Stomach (tissue), 8 donors: ENCODE measurements at regions not wholly inside any gene's neighbourhood (a gene's known extent, or its start where the extent isn't known, plus 50 kb on each side); places are given as distances from the start of the nearest gene placed in this dataset.

Source experiments
- DNase-seq, 2 donors: peaks; one replicate each; pipeline versions ENCODE4 v3.0.0 to v3.0.0-alpha.2; 2013 to 2019
- H3K27ac ChIP-seq, 5 donors: fragments of 200-600 bp in 4 of 5; sonication (generic) in 4 of 5; one replicate each; pipeline ENCODE4 v1.5.1; 2013 to 2019; ENCODE audit warnings: mild to moderate bottlenecking in 1 of 5, moderate library complexity in 1 of 5
- H3K27me3 ChIP-seq, 3 donors: fragments of 200-600 bp; sonication (generic); one replicate each; pipeline ENCODE4 v1.5.1; 2017 to 2019; ENCODE audit warnings: mixed run types in 1 of 3
- H3K36me3 ChIP-seq, 4 donors: fragments of 200-600 bp; sonication (generic); 1 replicate in 3 of 4; 2 replicates in 1 of 4; pipeline ENCODE4 v1.5.1; 2016 to 2019
- H3K4me1 ChIP-seq, 4 donors: fragments of 200-600 bp; sonication (generic); one replicate each; pipeline ENCODE4 v1.5.1; 2016 to 2019
- H3K4me3 ChIP-seq, 4 donors: fragments of 200-600 bp; sonication (generic) in 3 of 4; one replicate each; pipeline ENCODE4 v1.5.1; 2016 to 2019; ENCODE audit warnings: mild to moderate bottlenecking in 1 of 4
- H3K9me3 ChIP-seq, 4 donors: fragments of 200-600 bp; sonication (generic); one replicate each; pipeline ENCODE4 v1.5.1; 2016 to 2019
- EP300 ChIP-seq: sonication (generic); formaldehyde crosslinking; IDR thresholded peaks from one replicate; pipeline ENCODE4 v1.6.1; 2017; ENCODE audit warnings: antibody characterized with exemption
- POLR2A ChIP-seq, 4 donors: fragments of 450-650 bp; IDR thresholded peaks; one replicate each; pipeline ENCODE4 v1.6.1; 2016; ENCODE audit warnings: antibody characterized with exemption in 4 of 4, control low read depth in 2 of 4, mild to moderate bottlenecking in 1 of 4, moderate library complexity in 1 of 4
- POLR2AphosphoS5 ChIP-seq, 3 donors: sonication (generic); formaldehyde crosslinking; IDR thresholded peaks; one replicate each; pipeline ENCODE4 v1.6.1; 2016; ENCODE audit warnings: antibody characterized with exemption in 3 of 3
- WGBS, 5 donors: extraction: QIAGEN DNeasy Blood & Tissue Kit in 3 of 5; methylation state at CpG; one replicate each; pipeline versions ENCODE4 v1.1.5 to v1.1.7; 2013 to 2018; 5-methylcytosine and 5-hydroxymethylcytosine counted together
- intact Hi-C: fragments of 100-400 bp; cut with DNase I; formaldehyde crosslinking; loops from one replicate; pipeline ENCODE4 v1.15.1; 2023; ENCODE audit warnings: low total_unique reads
- TF ChIP-seq, protein P1 (sequence below), 7 experiments: fragments of 450-650 bp in 4 of 7; fragments of 200-600 bp in 3 of 7; sonication (generic) in 3 of 7; IDR thresholded peaks; one replicate each; pipeline ENCODE4 v1.5.1; 2016 to 2019; ENCODE audit warnings: antibody characterized with exemption in 7 of 7, control low read depth in 2 of 7, mild to moderate bottlenecking in 1 of 7
- donor health status: healthy with polysubstance abuse.
- donor health status: Bipolar disorder and iron deficiency.
- donor health status: healthy.

DNA sequence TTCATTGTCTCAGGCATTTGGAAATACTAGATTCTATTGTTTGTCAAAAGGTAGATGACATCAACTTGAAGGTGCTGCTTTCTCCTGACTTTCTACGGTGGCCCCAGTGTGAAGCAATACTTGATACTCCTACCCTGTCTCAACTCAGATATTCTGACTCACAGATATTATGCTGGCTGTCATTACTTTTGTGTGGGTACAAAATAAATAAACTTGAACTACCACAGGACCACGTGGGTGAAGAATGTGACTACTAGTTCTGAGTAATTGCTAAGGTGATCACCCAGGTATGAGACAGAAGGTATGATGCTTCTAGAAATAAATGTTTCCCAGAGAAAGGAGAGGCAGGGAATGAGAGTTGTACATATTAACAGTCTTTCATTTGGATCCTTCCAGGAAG is 275.3 kb upstream of the SPOCK3 start:
- Histone ChIP-seq H3K4me1 (no peaks in the 10 kb centered on the region), H3K27me3 (no peaks in the 10 kb centered on the region), H3K4me3 (no peak overlapping the region), H3K9me3 (peaks cover 0 to 4% (median 0%) of the 10 kb centered on the region in 4 donors), H3K27ac (no peak overlapping the region), H3K36me3 (no peaks in the 10 kb centered on the region)
- 60 to 68% (median 64%) methylated on average over 2 of the region's 2 CpGs for WGBS, 5 donors
- TF ChIP-seq POLR2AphosphoS5 (IDR thresholded peaks at IDR 0.05) (no peak), POLR2A (IDR thresholded peaks at IDR 0.05) (no peak), EP300 (no peak)
- TF ChIP-seq, protein P1, sequence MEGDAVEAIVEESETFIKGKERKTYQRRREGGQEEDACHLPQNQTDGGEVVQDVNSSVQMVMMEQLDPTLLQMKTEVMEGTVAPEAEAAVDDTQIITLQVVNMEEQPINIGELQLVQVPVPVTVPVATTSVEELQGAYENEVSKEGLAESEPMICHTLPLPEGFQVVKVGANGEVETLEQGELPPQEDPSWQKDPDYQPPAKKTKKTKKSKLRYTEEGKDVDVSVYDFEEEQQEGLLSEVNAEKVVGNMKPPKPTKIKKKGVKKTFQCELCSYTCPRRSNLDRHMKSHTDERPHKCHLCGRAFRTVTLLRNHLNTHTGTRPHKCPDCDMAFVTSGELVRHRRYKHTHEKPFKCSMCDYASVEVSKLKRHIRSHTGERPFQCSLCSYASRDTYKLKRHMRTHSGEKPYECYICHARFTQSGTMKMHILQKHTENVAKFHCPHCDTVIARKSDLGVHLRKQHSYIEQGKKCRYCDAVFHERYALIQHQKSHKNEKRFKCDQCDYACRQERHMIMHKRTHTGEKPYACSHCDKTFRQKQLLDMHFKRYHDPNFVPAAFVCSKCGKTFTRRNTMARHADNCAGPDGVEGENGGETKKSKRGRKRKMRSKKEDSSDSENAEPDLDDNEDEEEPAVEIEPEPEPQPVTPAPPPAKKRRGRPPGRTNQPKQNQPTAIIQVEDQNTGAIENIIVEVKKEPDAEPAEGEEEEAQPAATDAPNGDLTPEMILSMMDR (IDR thresholded peaks at IDR 0.05): no peak
- no peak for DNase-seq
- intact Hi-C loops: no loop called here

GRCh38 chr4:167524091-167524490 is 289.8 kb upstream of the SPOCK3 start:
- Histone ChIP-seq H3K27me3 (no peaks in the 10 kb centered on the region), H3K27ac (no peak overlapping the region), H3K36me3 (no peaks in the 10 kb centered on the region), H3K4me3 (no peak overlapping the region), H3K4me1 (no peaks in the 10 kb centered on the region), H3K9me3 (peaks cover 0 to 4% (median 0%) of the 10 kb centered on the region in 4 donors)
- TF ChIP-seq POLR2A (IDR thresholded peaks at IDR 0.05) (no peak), EP300 (no peak), POLR2AphosphoS5 (IDR thresholded peaks at IDR 0.05) (no peak)
- TF ChIP-seq, protein P1 (IDR thresholded peaks at IDR 0.05): no peak
- intact Hi-C loops: no loop called here
- DNase-seq: no peak
- 70 to 81% (median 75%) methylated on average over 2 of the region's 2 CpGs for WGBS, 5 donors

- no peak overlapping the region for H3K4me3 ChIP-seq
- no peaks in the 10 kb centered on the region for H3K27me3 ChIP-seq
- intact Hi-C loops: no loop called here
- no peaks in the 10 kb centered on the region for H3K4me1 ChIP-seq
- 78 to 88% (median 82%) methylated on average over 1 of the region's 1 CpG for WGBS, 5 donors
- TF ChIP-seq, protein P1 (IDR thresholded peaks at IDR 0.05): no peak
- TF ChIP-seq EP300: no peak
- no peak for TF ChIP-seq POLR2A (IDR thresholded peaks at IDR 0.05)
- no peak for TF ChIP-seq POLR2AphosphoS5 (IDR thresholded peaks at IDR 0.05)
- no peaks in the 10 kb centered on the region for H3K9me3 ChIP-seq
- H3K36me3 ChIP-seq: no peaks in the 10 kb centered on the region
- DNase-seq: no peak
- H3K27ac ChIP-seq: no peak overlapping the region
Measured at GRCh38 chr4:167537761-167538160, 303.5 kb upstream of the SPOCK3 start.

- no peak overlapping the region for H3K27ac ChIP-seq
- intact Hi-C loops: no loop called here
- no peak for DNase-seq
- no peaks in the 10 kb centered on the region for H3K4me1 ChIP-seq
- no peaks in the 10 kb centered on the region for H3K9me3 ChIP-seq
- TF ChIP-seq POLR2AphosphoS5 (IDR thresholded peaks at IDR 0.05) (no peak), EP300 (no peak), POLR2A (IDR thresholded peaks at IDR 0.05) (no peak)
- TF ChIP-seq, protein P1 (IDR thresholded peaks at IDR 0.05): no peak
- no peak overlapping the region for H3K4me3 ChIP-seq
- no peaks in the 10 kb centered on the region for H3K27me3 ChIP-seq
- WGBS, 5 donors: 25 to 63% (median 34%) methylated on average over 3 of the region's 3 CpGs
- H3K36me3 ChIP-seq: no peaks in the 10 kb centered on the region
Measured at GRCh38 chr4:167541286-167541685, 307.0 kb upstream of the SPOCK3 start.
